ENCODE measurements at regions not wholly inside any gene's neighbourhood (a gene's known extent, or its start where the extent isn't known, plus 50 kb on each side); places are given as distances from the start of the nearest gene placed in this dataset.

DNA sequence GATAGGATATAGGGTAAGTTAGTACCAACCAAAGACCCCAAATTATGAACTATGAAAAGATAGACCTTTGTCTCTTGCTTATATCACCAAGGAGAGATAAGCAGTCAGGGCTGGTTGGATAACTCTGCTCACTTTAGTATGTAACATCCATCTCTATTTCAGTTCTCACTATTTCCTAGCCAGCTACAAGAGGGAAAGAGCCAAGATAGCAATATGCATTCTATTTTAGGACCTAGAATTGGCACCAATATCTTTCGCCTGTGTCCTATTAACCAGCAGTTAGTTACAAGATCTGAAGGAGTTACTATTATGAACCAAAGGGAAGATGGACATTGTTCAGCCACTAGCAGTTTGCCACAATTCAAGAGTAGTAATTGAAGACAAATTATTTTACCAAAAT is 457.5 kb downstream of the NSUN3 start:
- H3K27ac ChIP-seq (ENCODE audit: low read depth in 1 of 2, low read length in 2 of 2): no peak overlapping the region
- H3K4me3 Mint-ChIP-seq: no peak overlapping the region
- CTCF ChIA-PET: no interaction called here

DNA sequence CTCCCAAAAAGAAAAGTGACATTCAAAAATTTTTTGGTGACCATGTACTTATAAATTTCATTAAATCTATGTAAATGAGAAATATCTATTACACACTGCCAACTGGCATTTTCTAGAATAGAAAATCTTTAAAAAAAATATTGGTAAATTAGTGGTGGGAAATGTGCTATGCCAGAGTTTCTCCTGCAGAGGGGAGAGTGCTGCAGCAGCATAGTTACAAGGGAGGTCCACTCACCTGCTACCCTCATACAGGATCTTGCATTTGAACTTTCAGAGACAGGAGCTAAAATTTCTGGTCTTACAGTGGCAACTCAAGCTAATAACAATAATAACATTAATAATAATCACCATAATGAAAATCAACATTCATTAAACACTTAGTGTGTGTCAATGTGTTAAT is 459.6 kb downstream of the NSUN3 start:
- Mint-ChIP-seq H3K27ac (no peak overlapping the region), H3K36me3 (ENCODE audit: low read depth) (no peaks in the 10 kb centered on the region), H3K4me1 (ENCODE audit: low read depth) (no peaks in the 10 kb centered on the region), H3K9me3 (no peaks in the 10 kb centered on the region), H3K4me3 (no peak overlapping the region), H3K27me3 (no peaks in the 10 kb centered on the region)
- Histone ChIP-seq H3K27ac (ENCODE audit: low read depth in 1 of 2, low read length in 2 of 2) (no peak overlapping the region), H3K27me3 (ENCODE audit: control insufficient read depth in 1 of 2, insufficient read depth in 2 of 2, low read length in 2 of 2) (no peaks in the 10 kb centered on the region), H3K4me3 (ENCODE audit: low read length) (no peak overlapping the region), H3K36me3 (ENCODE audit: insufficient read depth, low read length) (no peaks in the 10 kb centered on the region), H3K9me3 (ENCODE audit: control insufficient read depth in 1 of 2, insufficient read depth in 1 of 2, low read length in 2 of 2) (no peaks in the 10 kb centered on the region), H3K4me1 (ENCODE audit: insufficient read depth, low read length) (no peaks in the 10 kb centered on the region)
- ATAC-seq (ENCODE audit: poor library complexity) (no peak), DNase-seq (no peak)
- CTCF ChIA-PET: no interaction called here
- intact Hi-C loops (cut with DNase I, micrococcal nuclease): no loop called here
- POLR2A ChIA-PET: interaction anchor here (1.3 kb wide), 1 partner anchor 10 kb away, joined by 3 read pairs; no protein-coding TSS in a partner anchor
- TF ChIP-seq, protein P1, sequence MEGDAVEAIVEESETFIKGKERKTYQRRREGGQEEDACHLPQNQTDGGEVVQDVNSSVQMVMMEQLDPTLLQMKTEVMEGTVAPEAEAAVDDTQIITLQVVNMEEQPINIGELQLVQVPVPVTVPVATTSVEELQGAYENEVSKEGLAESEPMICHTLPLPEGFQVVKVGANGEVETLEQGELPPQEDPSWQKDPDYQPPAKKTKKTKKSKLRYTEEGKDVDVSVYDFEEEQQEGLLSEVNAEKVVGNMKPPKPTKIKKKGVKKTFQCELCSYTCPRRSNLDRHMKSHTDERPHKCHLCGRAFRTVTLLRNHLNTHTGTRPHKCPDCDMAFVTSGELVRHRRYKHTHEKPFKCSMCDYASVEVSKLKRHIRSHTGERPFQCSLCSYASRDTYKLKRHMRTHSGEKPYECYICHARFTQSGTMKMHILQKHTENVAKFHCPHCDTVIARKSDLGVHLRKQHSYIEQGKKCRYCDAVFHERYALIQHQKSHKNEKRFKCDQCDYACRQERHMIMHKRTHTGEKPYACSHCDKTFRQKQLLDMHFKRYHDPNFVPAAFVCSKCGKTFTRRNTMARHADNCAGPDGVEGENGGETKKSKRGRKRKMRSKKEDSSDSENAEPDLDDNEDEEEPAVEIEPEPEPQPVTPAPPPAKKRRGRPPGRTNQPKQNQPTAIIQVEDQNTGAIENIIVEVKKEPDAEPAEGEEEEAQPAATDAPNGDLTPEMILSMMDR (IDR thresholded peaks at IDR 0.05): no peak

More for the DNA sequence above, 457.5 kb downstream of the NSUN3 start:
- no peaks in the 10 kb centered on the region for H3K9me3 Mint-ChIP-seq
- DNase-seq (no peak), ATAC-seq (ENCODE audit: poor library complexity) (no peak)
- H3K27me3 Mint-ChIP-seq: no peaks in the 10 kb centered on the region
- Histone ChIP-seq H3K36me3 (ENCODE audit: insufficient read depth, low read length) (no peaks in the 10 kb centered on the region), H3K4me3 (ENCODE audit: low read length) (no peak overlapping the region), H3K27me3 (ENCODE audit: control insufficient read depth in 1 of 2, insufficient read depth in 2 of 2, low read length in 2 of 2) (no peaks in the 10 kb centered on the region), H3K4me1 (ENCODE audit: insufficient read depth, low read length) (no peaks in the 10 kb centered on the region), H3K9me3 (ENCODE audit: control insufficient read depth in 1 of 2, insufficient read depth in 1 of 2, low read length in 2 of 2) (no peaks in the 10 kb centered on the region)
- POLR2A ChIA-PET: no interaction called here
- intact Hi-C loops (cut with DNase I, micrococcal nuclease): no loop called here
- no peaks in the 10 kb centered on the region for H3K4me1 Mint-ChIP-seq (ENCODE audit: low read depth)
- no peak overlapping the region for H3K27ac Mint-ChIP-seq
- TF ChIP-seq, protein P1 (IDR thresholded peaks at IDR 0.05): no peak
- no peaks in the 10 kb centered on the region for H3K36me3 Mint-ChIP-seq (ENCODE audit: low read depth)

DNA sequence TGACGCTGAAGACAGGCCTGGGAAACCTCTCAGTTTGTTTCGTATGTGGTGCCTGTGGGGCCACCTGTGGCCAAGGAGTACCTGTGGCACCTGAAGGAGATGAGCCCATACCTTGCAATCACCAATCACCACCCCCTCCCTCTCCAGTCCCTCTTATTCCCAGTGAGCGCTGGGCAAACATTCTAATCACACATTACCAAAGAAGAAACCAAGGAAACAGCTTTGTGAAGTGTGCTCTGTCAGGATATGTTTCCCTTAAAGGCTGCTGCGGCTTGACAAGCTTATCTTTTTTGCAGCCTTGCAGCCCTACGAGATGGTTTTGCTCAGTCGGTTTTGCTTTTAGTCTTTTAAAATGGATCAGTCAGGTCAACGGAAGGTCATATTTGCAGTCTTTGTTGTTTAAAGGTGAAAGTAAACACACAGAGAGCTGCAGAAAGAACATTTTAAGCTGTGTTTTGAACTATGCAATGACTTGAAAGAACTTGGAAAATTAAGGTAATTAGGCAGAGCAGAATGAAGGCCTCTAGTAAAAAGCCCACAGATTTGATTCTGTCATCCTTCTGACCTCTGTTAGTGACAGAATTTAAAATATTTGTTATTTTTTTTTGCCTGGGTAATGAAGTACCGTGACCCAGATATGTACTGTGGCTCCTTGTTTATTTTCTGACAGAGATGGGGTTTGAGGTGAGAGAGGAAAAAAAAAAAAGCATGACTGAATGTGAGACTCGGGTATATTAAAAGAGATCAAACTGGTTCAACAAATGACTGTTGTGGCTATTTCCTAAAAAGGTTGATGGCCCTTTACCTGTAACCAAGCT is 461.4 kb downstream of the NSUN3 start:
- Histone ChIP-seq H3K27me3 (ENCODE audit: control insufficient read depth in 1 of 2, insufficient read depth in 2 of 2, low read length in 2 of 2) (no peaks in the 10 kb centered on the region), H3K36me3 (ENCODE audit: insufficient read depth, low read length) (no peaks in the 10 kb centered on the region), H3K4me1 (ENCODE audit: insufficient read depth, low read length) (no peaks in the 10 kb centered on the region), H3K4me3 (ENCODE audit: low read length) (no peak overlapping the region), H3K9me3 (ENCODE audit: control insufficient read depth in 1 of 2, insufficient read depth in 1 of 2, low read length in 2 of 2) (no peaks in the 10 kb centered on the region), H3K27ac (ENCODE audit: low read depth in 1 of 2, low read length in 2 of 2) (no peak overlapping the region)
- DNase-seq (no peak), ATAC-seq (ENCODE audit: poor library complexity) (no peak)
- POLR2A ChIA-PET: no interaction called here
- Mint-ChIP-seq H3K27ac (no peak overlapping the region), H3K4me3 (no peak overlapping the region), H3K9me3 (peaks cover 6% of the 10 kb centered on the region), H3K36me3 (ENCODE audit: low read depth) (no peaks in the 10 kb centered on the region), H3K4me1 (ENCODE audit: low read depth) (no peaks in the 10 kb centered on the region), H3K27me3 (no peaks in the 10 kb centered on the region)
- intact Hi-C loops (cut with DNase I, micrococcal nuclease): no loop called here
- TF ChIP-seq, protein P1 (IDR thresholded peaks at IDR 0.05): no peak
- CTCF ChIA-PET: no interaction called here
